Fibroblast of skin of right biceps (primary cell): ENCODE measurements at regions not wholly inside any gene's neighbourhood (a gene's known extent, or its start where the extent isn't known, plus 50 kb on each side); places are given as distances from the start of the nearest gene placed in this dataset.

ENCODE experiments used
- DNase-seq: peaks from one replicate; pipeline ENCODE4 v3.0.0-alpha.2; 2013

- peak; percentile 30 for DNase-seq
These were observed 110.4 kb upstream of the RAB27B start for GRCh38 chr18:54717673-54718407.

GRCh38 chr18:54718408-54718773 lies 109.9 kb upstream of the RAB27B start:
- DNase-seq, result no peak

- peak; percentile 54 for DNase-seq
These were observed 107.7 kb upstream of the RAB27B start for GRCh38 chr18:54720620-54721019.

GRCh38 chr18:54726143-54726542 lies 102.1 kb upstream of the RAB27B start:
- DNase-seq, result no peak

GRCh38 chr18:54734059-54734458 lies 94.2 kb upstream of the RAB27B start:
- DNase-seq, result peak; percentile 88

- no peak for DNase-seq
These were observed 91.3 kb upstream of the RAB27B start for GRCh38 chr18:54736981-54737380.

- DNase-seq, result peak; percentile 64
These were observed 90.3 kb upstream of the RAB27B start for GRCh38 chr18:54737986-54738385.

- peak; percentile 41 for DNase-seq
These were observed 88.8 kb upstream of the RAB27B start for GRCh38 chr18:54739476-54739875.

GRCh38 chr18:54740136-54740846 lies 88.0 kb upstream of the RAB27B start:
- DNase-seq, result peak; percentile 69

- no peak for DNase-seq
These were observed 86.2 kb upstream of the RAB27B start for GRCh38 chr18:54742120-54742519.

GRCh38 chr18:54742659-54743604 lies 85.3 kb upstream of the RAB27B start:
- peak; percentile 95 for DNase-seq

- no peak for DNase-seq
These were observed 84.7 kb upstream of the RAB27B start for GRCh38 chr18:54743605-54743995.

- no peak for DNase-seq
These were observed 79.0 kb upstream of the RAB27B start for GRCh38 chr18:54749291-54749690.

GRCh38 chr18:54750350-54750749 lies 77.9 kb upstream of the RAB27B start:
- no peak for DNase-seq

- DNase-seq, result no peak
These were observed 76.1 kb upstream of the RAB27B start for GRCh38 chr18:54752185-54752584.

GRCh38 chr18:54755456-54755855 lies 72.8 kb upstream of the RAB27B start:
- DNase-seq, result no peak

- DNase-seq, result no peak
These were observed 65.9 kb upstream of the RAB27B start for GRCh38 chr18:54762386-54762785.

- no peak for DNase-seq
These were observed 63.5 kb upstream of the RAB27B start for GRCh38 chr18:54764786-54765185.

GRCh38 chr18:54765636-54766375 lies 62.5 kb upstream of the RAB27B start:
- no peak for DNase-seq

- DNase-seq, result no peak
These were observed 61.6 kb upstream of the RAB27B start for GRCh38 chr18:54766634-54767033.

GRCh38 chr18:54767098-54767497 lies 61.2 kb upstream of the RAB27B start:
- no peak for DNase-seq
